ENCODE measurements at regions not wholly inside any gene's neighbourhood (a gene's known extent, or its start where the extent isn't known, plus 50 kb on each side); places are given as distances from the start of the nearest gene placed in this dataset.

GRCh38 chr4:23364167-23364566 lies 525.7 kb downstream of the PPARGC1A start:
- in situ Hi-C loops (cut with MboI) (no loop called here), intact Hi-C loops (cut with micrococcal nuclease) (no loop called here)
- no peak for DNase-seq (ENCODE audit: extremely low read depth in 1 of 4, low spot score in 3 of 4)
- no peak overlapping the region for H3K4me3 ChIP-seq
- H3K27ac ChIP-seq (ENCODE audit: extremely low read depth, low read depth, low read length) = no peak overlapping the region
- no peak for ATAC-seq
- ChIA-PET CTCF (ENCODE audit: low intra/inter-chr PET ratio) (no interaction called here), POLR2A (no interaction called here)
- H3K9me1 ChIP-seq (ENCODE audit: control insufficient read depth, insufficient read depth, low read length) = no peaks in the 10 kb centered on the region
- H4K20me1 ChIP-seq (replicated peaks; ENCODE audit: control insufficient read depth, insufficient read depth, low read length) = no peaks in the 10 kb centered on the region
- no peak overlapping the region for H3K4me2 ChIP-seq (ENCODE audit: insufficient read depth, low read length)
- no peak overlapping the region for H3K9ac ChIP-seq (ENCODE audit: insufficient read depth in 1 of 2, low read depth in 2 of 2, low read length in 2 of 2)
- H3K4me1 ChIP-seq (replicated peaks in 1 of 2; ENCODE audit: control insufficient read depth in 2 of 2, insufficient read depth in 2 of 2, low read length in 2 of 2) = no peaks in the 10 kb centered on the region
- BruUV-seq (replicated peaks) = no TSS peak
- WGBS (ENCODE audit: insufficient coverage, low coverage, missing lambda C conversion rate) = 31% methylated on average over 4 of the region's 4 CpGs
- H3K36me3 ChIP-seq (ENCODE audit: control insufficient read depth, insufficient read depth, low read length) = no peaks in the 10 kb centered on the region
- no peaks in the 10 kb centered on the region for H3K9me3 ChIP-seq (replicated peaks; ENCODE audit: control insufficient read depth, insufficient read depth, low read depth, low read length)
- no peaks in the 10 kb centered on the region for H3K27me3 ChIP-seq (ENCODE audit: control insufficient read depth in 2 of 2, insufficient read depth in 2 of 2, low read length in 2 of 2)
- no peak for TF ChIP-seq ZNF589 (CRISPR knock-in tag; IDR thresholded peaks at IDR 0.05; ENCODE audit: low read depth)
- TF ChIP-seq FOXO4 (CRISPR knock-in tag; IDR thresholded peaks at IDR 0.05) = no peak
- no peak for TF ChIP-seq ZNF551 (CRISPR knock-in tag; IDR thresholded peaks at IDR 0.05)
- TF ChIP-seq NCOA2 (IDR thresholded peaks at IDR 0.05; ENCODE audit: partially characterized antibody in 2 of 2) = no peak
- TF ChIP-seq ADNP (tag; IDR thresholded peaks at IDR 0.05) = no peak
- no peak for TF ChIP-seq ZNF707 (CRISPR knock-in tag; conservative IDR thresholded peaks at IDR 0.05)
- no peak for TF ChIP-seq ATF7 (IDR thresholded peaks at IDR 0.05)
- TF ChIP-seq HLTF (IDR thresholded peaks at IDR 0.05) = no peak
- TF ChIP-seq CBFB (CRISPR knock-in tag; IDR thresholded peaks at IDR 0.05) = no peak
- no peak for TF ChIP-seq MCM7 (IDR thresholded peaks at IDR 0.05)
- no peak for TF ChIP-seq ZNF699 (CRISPR knock-in tag; IDR thresholded peaks at IDR 0.05; ENCODE audit: insufficient replicate concordance)
- no peak for TF ChIP-seq ZNF830 (CRISPR knock-in tag; IDR thresholded peaks at IDR 0.05)
- no peak for TF ChIP-seq RHOXF2B (CRISPR knock-in tag; conservative IDR thresholded peaks at IDR 0.05)
- TF ChIP-seq SIN3B (IDR thresholded peaks at IDR 0.05; ENCODE audit: low read depth) = no peak
- TF ChIP-seq ESRRA (IDR thresholded peaks at IDR 0.05; ENCODE audit: borderline replicate concordance, low read depth) = no peak
- TF ChIP-seq YY1 (IDR thresholded peaks at IDR 0.05; ENCODE audit: borderline replicate concordance in 1 of 3, control insufficient read depth in 1 of 3, extremely low read depth in 1 of 3, insufficient read depth in 3 of 3, insufficient read length in 1 of 3, insufficient replicate concordance in 2 of 3, low read depth in 1 of 3, low read length in 2 of 3) = no peak
- no peak for TF ChIP-seq HCFC1 (IDR thresholded peaks at IDR 0.05; ENCODE audit: low read depth, low read length)
- no peak for TF ChIP-seq HOMEZ (CRISPR knock-in tag; IDR thresholded peaks at IDR 0.05)
- no peak for TF ChIP-seq E4F1 (CRISPR knock-in tag; IDR thresholded peaks at IDR 0.05; ENCODE audit: borderline replicate concordance)
- no peak overlapping the region for H2AFZ ChIP-seq (ENCODE audit: low read depth, low read length)
- H3K79me2 ChIP-seq (ENCODE audit: control insufficient read depth, insufficient read depth, low read length) = no peaks in the 10 kb centered on the region
- no peak for FAIRE-seq

Measured in K562 (cell line).